HL-60 (cell line): ENCODE measurements at regions not wholly inside any gene's neighbourhood (a gene's known extent, or its start where the extent isn't known, plus 50 kb on each side); places are given as distances from the start of the nearest gene placed in this dataset.

Experiments used
- CTCF ChIP-seq: IDR thresholded peaks from one replicate; pipeline ENCODE4 v1.5.1; 2011; ENCODE audit warnings: low read length, control low read depth, inconsistent platforms; ENCODE audit not compliant: insufficient read depth
- POLR2AphosphoS5 ChIP-seq: IDR thresholded peaks from 2 replicates; pipeline ENCODE4 v1.6.1; 2012; ENCODE audit warnings: low read depth
- REST ChIP-seq: IDR thresholded peaks from 2 replicates; pipeline ENCODE4 v1.6.1; 2012; ENCODE audit warnings: low read depth; ENCODE audit not compliant: insufficient replicate concordance

- TF ChIP-seq POLR2AphosphoS5: no peak
- TF ChIP-seq CTCF: no peak
- no peak for TF ChIP-seq REST
These were observed 292.5 kb upstream of the SATB1 start for GRCh38 chr3:18717598-18717997.
